ENCODE measurements at regions not wholly inside any gene's neighbourhood (a gene's known extent, or its start where the extent isn't known, plus 50 kb on each side); places are given as distances from the start of the nearest gene placed in this dataset.

- TF ChIP-seq POLR2AphosphoS5 (IDR thresholded peaks at IDR 0.05; ENCODE audit: borderline replicate concordance, low read depth, low read length) (no peak), EZH2 (IDR thresholded peaks at IDR 0.05) (no peak), FOXP2 (optimal IDR thresholded peaks at IDR 0.05; ENCODE audit: control extremely low read depth, extremely low read length, insufficient read depth) (no peak)
Measured at GRCh38 chr12:93186621-93187020, 191.1 kb upstream of the NUDT4 start.
